GM21381 (cell line): ENCODE measurements at regions not wholly inside any gene's neighbourhood (a gene's known extent, or its start where the extent isn't known, plus 50 kb on each side); places are given as distances from the start of the nearest gene placed in this dataset.
"Not testable (repeated sequence)": the region's sequence is repeated elsewhere in the genome, so short reads cannot be mapped to it uniquely, and the experiment has no call there.

Source experiments
- ATAC-seq: cut with Tn5 transposase; IDR thresholded peaks from one replicate; pipeline ENCODE4 v1.9.1; 2021; ENCODE audit warnings: mild to moderate bottlenecking, moderate library complexity; ENCODE audit not compliant: unreplicated experiment

GRCh38 chr20:25991051-25991755, 294.6 kb upstream of the ZNF337 start:
- no peak for ATAC-seq

GRCh38 chr20:25989686-25990085, 293.0 kb upstream of the ZNF337 start:
- not testable (repeated sequence) for ATAC-seq

GRCh38 chr20:25989196-25989595, 292.5 kb upstream of the ZNF337 start:
- no peak for ATAC-seq

- ATAC-seq, result not testable (repeated sequence)
Observed at GRCh38 chr20:25987928-25988560, 291.4 kb upstream of the ZNF337 start.

- peak; percentile 81 for ATAC-seq
Observed at GRCh38 chr20:25987073-25987927, 290.6 kb upstream of the ZNF337 start.

- no peak for ATAC-seq
Observed at GRCh38 chr20:25985597-25985996, 288.9 kb upstream of the ZNF337 start.

- no peak for ATAC-seq
Observed at GRCh38 chr20:25984933-25985332, 288.3 kb upstream of the ZNF337 start.

- ATAC-seq, result not testable (repeated sequence)
Observed at GRCh38 chr20:25982701-25983100, 286.0 kb upstream of the ZNF337 start.

- not testable (repeated sequence) for ATAC-seq
Observed at GRCh38 chr20:25978450-25979190, 282.0 kb upstream of the ZNF337 start.

GRCh38 chr20:25975816-25976215, 279.2 kb upstream of the ZNF337 start:
- not testable (repeated sequence) for ATAC-seq

GRCh38 chr20:25965203-25965602, 268.6 kb upstream of the ZNF337 start:
- ATAC-seq, result not testable (repeated sequence)

GRCh38 chr20:25953876-25954275, 257.2 kb upstream of the ZNF337 start:
- not testable (repeated sequence) for ATAC-seq

- ATAC-seq, result not testable (repeated sequence)
Observed at GRCh38 chr20:25935230-25935629, 238.6 kb upstream of the ZNF337 start.

- ATAC-seq, result not testable (repeated sequence)
Observed at GRCh38 chr20:25932806-25933205, 236.2 kb upstream of the ZNF337 start.

GRCh38 chr20:25932170-25932569, 235.5 kb upstream of the ZNF337 start:
- not testable (repeated sequence) for ATAC-seq

GRCh38 chr20:25902321-25902720, 205.7 kb upstream of the ZNF337 start:
- ATAC-seq, result not testable (repeated sequence)

- not testable (repeated sequence) for ATAC-seq
Observed at GRCh38 chr20:25898663-25899062, 202.0 kb upstream of the ZNF337 start.

GRCh38 chr20:25879096-25879495, 182.4 kb upstream of the ZNF337 start:
- ATAC-seq, result not testable (repeated sequence)

- ATAC-seq, result not testable (repeated sequence)
Observed at GRCh38 chr20:25868650-25868979, 172.0 kb upstream of the ZNF337 start.

- ATAC-seq, result peak; percentile 71
Observed at GRCh38 chr20:25867776-25868649, 171.4 kb upstream of the ZNF337 start.
